ENCODE measurements at regions not wholly inside any gene's neighbourhood (a gene's known extent, or its start where the extent isn't known, plus 50 kb on each side); places are given as distances from the start of the nearest gene placed in this dataset.

DNA sequence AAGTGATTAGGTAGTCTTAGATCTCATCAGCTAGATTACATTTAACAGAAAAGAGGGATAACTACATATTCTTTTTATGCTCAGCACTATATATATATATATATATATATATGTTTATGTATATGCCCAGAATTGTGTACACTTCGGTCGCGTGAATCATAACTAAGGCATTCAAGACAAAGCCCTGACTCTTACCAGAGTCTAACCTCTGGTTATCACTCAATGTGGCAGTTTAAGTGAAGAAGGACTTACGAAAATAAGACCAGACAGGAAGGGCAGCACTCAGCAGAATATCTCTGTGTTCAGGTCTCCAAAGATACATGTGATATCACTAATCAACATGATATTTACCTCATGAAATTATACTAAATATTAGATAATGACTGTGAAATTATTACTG lies 1326.7 kb downstream of the MRPL39 start:
- Histone ChIP-seq H3K36me3 (replicated peaks; ENCODE audit: low read depth, low read length) (no peaks in the 10 kb centered on the region), H3K27me3 (ENCODE audit: low read depth, low read length) (no peaks in the 10 kb centered on the region), H3K4me3 (ENCODE audit: low read length) (no peak overlapping the region), H3K4me1 (ENCODE audit: low read length) (no peaks in the 10 kb centered on the region), H3K79me2 (ENCODE audit: low read length) (no peaks in the 10 kb centered on the region), H4K20me1 (ENCODE audit: insufficient read depth, low read length) (no peaks in the 10 kb centered on the region), H3K4me2 (ENCODE audit: low read length) (no peak overlapping the region), H3K27ac (ENCODE audit: low read length) (no peak overlapping the region), H3K9ac (ENCODE audit: low read length) (no peak overlapping the region), H3K9me3 (ENCODE audit: insufficient read depth, low read length) (no peaks in the 10 kb centered on the region), H2AFZ (ENCODE audit: low read depth, low read length) (no peak overlapping the region)
- no peak for TF ChIP-seq EZH2phosphoT487 (IDR thresholded peaks at IDR 0.05; ENCODE audit: low read depth)
- no peak for TF ChIP-seq CTCF (IDR thresholded peaks at IDR 0.05; ENCODE audit: low read depth, low read length)

DNA sequence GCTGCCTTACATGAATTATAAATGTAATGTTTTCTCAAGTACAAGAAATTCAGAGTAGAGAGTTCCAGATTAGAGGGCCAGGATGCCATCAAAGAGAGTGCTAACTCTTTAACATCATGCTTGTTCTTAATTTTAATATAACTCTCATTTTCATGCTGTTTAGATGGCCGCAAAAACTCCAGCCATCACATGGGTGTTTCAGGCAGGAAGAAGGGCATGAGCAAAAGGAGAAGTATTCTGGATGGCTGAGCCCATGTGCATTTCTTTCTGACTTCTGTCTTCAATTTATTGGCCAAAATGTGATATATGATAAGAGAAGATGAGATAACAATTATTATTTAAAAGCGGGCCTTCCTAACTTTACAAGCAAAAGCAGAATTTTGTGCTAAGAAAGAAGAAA lies 1328.6 kb downstream of the MRPL39 start:
- no peaks in the 10 kb centered on the region for H3K4me1 ChIP-seq (ENCODE audit: low read length)
- no peak overlapping the region for H3K9ac ChIP-seq (ENCODE audit: low read length)
- no peaks in the 10 kb centered on the region for H3K9me3 ChIP-seq (ENCODE audit: insufficient read depth, low read length)
- TF ChIP-seq EZH2phosphoT487 (IDR thresholded peaks at IDR 0.05; ENCODE audit: low read depth) (no peak), CTCF (IDR thresholded peaks at IDR 0.05; ENCODE audit: low read depth, low read length) (no peak)
- no peak overlapping the region for H2AFZ ChIP-seq (ENCODE audit: low read depth, low read length)
- H3K27ac ChIP-seq (ENCODE audit: low read length): no peak overlapping the region
- H3K27me3 ChIP-seq (ENCODE audit: low read depth, low read length): no peaks in the 10 kb centered on the region
- H3K79me2 ChIP-seq (ENCODE audit: low read length): no peaks in the 10 kb centered on the region
- H3K4me2 ChIP-seq (ENCODE audit: low read length): no peak overlapping the region
- no peak overlapping the region for H3K4me3 ChIP-seq (ENCODE audit: low read length)
- H4K20me1 ChIP-seq (ENCODE audit: insufficient read depth, low read length): no peaks in the 10 kb centered on the region
- no peaks in the 10 kb centered on the region for H3K36me3 ChIP-seq (replicated peaks; ENCODE audit: low read depth, low read length)

- H3K9me3 ChIP-seq (ENCODE audit: insufficient read depth, low read length): no peaks in the 10 kb centered on the region
- no peak for TF ChIP-seq EZH2phosphoT487 (IDR thresholded peaks at IDR 0.05; ENCODE audit: low read depth)
- no peak for TF ChIP-seq CTCF (IDR thresholded peaks at IDR 0.05; ENCODE audit: low read depth, low read length)
- no peaks in the 10 kb centered on the region for H3K27me3 ChIP-seq (ENCODE audit: low read depth, low read length)
- no peaks in the 10 kb centered on the region for H3K36me3 ChIP-seq (replicated peaks; ENCODE audit: low read depth, low read length)
- no peak overlapping the region for H3K4me2 ChIP-seq (ENCODE audit: low read length)
- no peak overlapping the region for H3K27ac ChIP-seq (ENCODE audit: low read length)
- no peak overlapping the region for H2AFZ ChIP-seq (ENCODE audit: low read depth, low read length)
- H3K4me1 ChIP-seq (ENCODE audit: low read length): no peaks in the 10 kb centered on the region
- H3K9ac ChIP-seq (ENCODE audit: low read length): no peak overlapping the region
- H3K4me3 ChIP-seq (ENCODE audit: low read length): no peak overlapping the region
- H4K20me1 ChIP-seq (ENCODE audit: insufficient read depth, low read length): no peaks in the 10 kb centered on the region
- H3K79me2 ChIP-seq (ENCODE audit: low read length): no peaks in the 10 kb centered on the region
These were observed 1331.1 kb downstream of the MRPL39 start for GRCh38 chr21:24276204-24276603.

DNA sequence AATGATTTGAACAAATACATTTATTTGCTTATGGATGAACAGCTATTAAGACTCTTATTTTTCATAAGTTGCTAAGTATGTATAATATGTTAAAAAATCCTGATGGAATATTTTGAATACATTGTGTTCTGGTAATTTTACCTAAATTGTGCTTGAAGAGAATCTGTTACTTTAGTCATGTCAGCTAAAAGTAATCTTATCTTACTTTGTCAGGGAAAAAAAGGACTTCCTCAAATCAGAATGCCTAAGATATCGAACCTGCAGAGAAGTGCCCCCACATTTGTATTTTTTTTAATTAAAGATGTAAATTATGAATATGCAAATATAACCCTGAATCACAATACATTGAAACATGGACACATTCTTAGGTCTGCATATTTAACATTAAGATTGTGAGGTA lies 1331.7 kb downstream of the MRPL39 start:
- no peaks in the 10 kb centered on the region for H4K20me1 ChIP-seq (ENCODE audit: insufficient read depth, low read length)
- no peak overlapping the region for H3K4me3 ChIP-seq (ENCODE audit: low read length)
- no peak overlapping the region for H3K27ac ChIP-seq (ENCODE audit: low read length)
- no peaks in the 10 kb centered on the region for H3K27me3 ChIP-seq (ENCODE audit: low read depth, low read length)
- H3K79me2 ChIP-seq (ENCODE audit: low read length): no peaks in the 10 kb centered on the region
- TF ChIP-seq CTCF (IDR thresholded peaks at IDR 0.05; ENCODE audit: low read depth, low read length): no peak
- no peak overlapping the region for H2AFZ ChIP-seq (ENCODE audit: low read depth, low read length)
- no peaks in the 10 kb centered on the region for H3K9me3 ChIP-seq (ENCODE audit: insufficient read depth, low read length)
- no peaks in the 10 kb centered on the region for H3K36me3 ChIP-seq (replicated peaks; ENCODE audit: low read depth, low read length)
- no peak overlapping the region for H3K9ac ChIP-seq (ENCODE audit: low read length)
- H3K4me1 ChIP-seq (ENCODE audit: low read length): no peaks in the 10 kb centered on the region
- H3K4me2 ChIP-seq (ENCODE audit: low read length): no peak overlapping the region

Measured in OCI-LY3 (cell line).